ENCODE measurements at regions not wholly inside any gene's neighbourhood (a gene's known extent, or its start where the extent isn't known, plus 50 kb on each side); places are given as distances from the start of the nearest gene placed in this dataset.

GRCh38 chr15:38665586-38666305 is 101.1 kb upstream of the RASGRP1 start:
- TF ChIP-seq CTCF (IDR thresholded peaks at IDR 0.05) (no peak), POLR2A (IDR thresholded peaks at IDR 0.05) (no peak)

Measured in esophagus squamous epithelium (tissue), 4 donors.